ENCODE measurements at regions not wholly inside any gene's neighbourhood (a gene's known extent, or its start where the extent isn't known, plus 50 kb on each side); places are given as distances from the start of the nearest gene placed in this dataset.
"Not testable (repeated sequence)": the region's sequence is repeated elsewhere in the genome, so short reads cannot be mapped to it uniquely, and the experiment has no call there.

- TF ChIP-seq POLR2A (IDR thresholded peaks at IDR 0.05) (no peak), CTCF (IDR thresholded peaks at IDR 0.05) (no peak)
- peak; percentile 89 to 99 (median 98) for ATAC-seq
- Histone ChIP-seq H3K4me1 (peaks cover 0 to 11% (median 0%) of the 10 kb centered on the region in 4 donors), H3K27ac (no peak overlapping the region), H3K27me3 (no peaks in the 10 kb centered on the region), H3K36me3 (no peaks in the 10 kb centered on the region), H3K4me3 (no peak overlapping the region), H3K9me3 (no peaks in the 10 kb centered on the region)
- intact Hi-C loops (cut with DNase I): no loop called here
- no peak for DNase-seq
Measured at GRCh38 chr4:33948921-33949320, 2295.4 kb downstream of the ARAP2 start.

GRCh38 chr4:33953848-33954247, 2290.5 kb downstream of the ARAP2 start:
- H3K4me1 ChIP-seq; H3K36me3 ChIP-seq; H3K4me3 ChIP-seq; H3K27ac ChIP-seq; H3K9me3 ChIP-seq; ATAC-seq; DNase-seq; intact Hi-C loops (cut with DNase I); H3K27me3 ChIP-seq: not testable (repeated sequence)
- WGBS (ENCODE audit: insufficient coverage, low coverage, low lambda C conversion rate, missing lambda C conversion rate): 91% methylated on average over 4 of the region's 4 CpGs

- ATAC-seq: peak in 1 of 4 donors; percentile 22
- no peak for DNase-seq
- Histone ChIP-seq H3K9me3 (no peaks in the 10 kb centered on the region), H3K4me3 (no peak overlapping the region), H3K27ac (no peak overlapping the region), H3K36me3 (no peaks in the 10 kb centered on the region), H3K27me3 (no peaks in the 10 kb centered on the region), H3K4me1 (peaks cover 0 to 4% (median 0%) of the 10 kb centered on the region in 4 donors)
- WGBS (ENCODE audit: insufficient coverage, low coverage, low lambda C conversion rate, missing lambda C conversion rate): no CpG with 5 or more reads among the region's 10 CpGs
- intact Hi-C loops (cut with DNase I): no loop called here
- TF ChIP-seq POLR2A (IDR thresholded peaks at IDR 0.05): no peak
- no peak for TF ChIP-seq CTCF (IDR thresholded peaks at IDR 0.05)
Measured at GRCh38 chr4:33954759-33955158, 2289.6 kb downstream of the ARAP2 start.

- intact Hi-C loops (cut with DNase I): no loop called here
- ATAC-seq: no peak
- H3K9me3 ChIP-seq: no peaks in the 10 kb centered on the region
Measured at GRCh38 chr4:33959519-33959918, 2284.8 kb downstream of the ARAP2 start.

GRCh38 chr4:33961761-33962160, 2282.6 kb downstream of the ARAP2 start:
- Histone ChIP-seq H3K4me3 (no peak overlapping the region), H3K4me1 (no peaks in the 10 kb centered on the region), H3K36me3 (no peaks in the 10 kb centered on the region), H3K27me3 (no peaks in the 10 kb centered on the region), H3K27ac (no peak overlapping the region), H3K9me3 (no peaks in the 10 kb centered on the region)
- WGBS (ENCODE audit: insufficient coverage, low coverage, low lambda C conversion rate, missing lambda C conversion rate): 68% methylated on average over 2 of the region's 2 CpGs
- DNase-seq: no peak
- no peak for ATAC-seq
- no peak for TF ChIP-seq CTCF (IDR thresholded peaks at IDR 0.05)
- TF ChIP-seq POLR2A (IDR thresholded peaks at IDR 0.05): no peak
- intact Hi-C loops (cut with DNase I): no loop called here

More at GRCh38 chr4:33959519-33959918, 2284.8 kb downstream of the ARAP2 start:
- Histone ChIP-seq H3K36me3 (no peaks in the 10 kb centered on the region), H3K27ac (no peak overlapping the region), H3K4me1 (no peaks in the 10 kb centered on the region), H3K27me3 (no peaks in the 10 kb centered on the region), H3K4me3 (no peak overlapping the region)
- no peak for DNase-seq
- no peak for TF ChIP-seq CTCF (IDR thresholded peaks at IDR 0.05)
- TF ChIP-seq POLR2A (IDR thresholded peaks at IDR 0.05): no peak
- WGBS (ENCODE audit: insufficient coverage, low coverage, low lambda C conversion rate, missing lambda C conversion rate): 50% methylated on average over 4 of the region's 4 CpGs

All from right lobe of liver (tissue), 6 donors.